Caco-2 (cell line): ENCODE measurements at regions not wholly inside any gene's neighbourhood (a gene's known extent, or its start where the extent isn't known, plus 50 kb on each side); places are given as distances from the start of the nearest gene placed in this dataset.

Experiments
- BruUV-seq: library from RNA; stranded (reverse); fragments of 400-500 nt; replicated peaks from 2 replicates; lab custom pipeline; 2021; lab: Mats Ljungman, UMichigan
- CTCF ChIA-PET: fragments of 300-600 bp; sonication (Branson Sonifier 250); formaldehyde crosslinking; loops from one replicate; lab custom pipeline; 2022; ENCODE audit warnings: antibody characterized with exemption; lab: Charles Lee
- POLR2A ChIA-PET: fragments of 300-600 bp; sonication (Branson Sonifier 250); formaldehyde crosslinking; loops from one replicate; lab custom pipeline; 2022; ENCODE audit warnings: antibody characterized with exemption; lab: Charles Lee
- DNase-seq, 2 experiments: peaks; one replicate each; pipeline versions ENCODE4 v3.0.0 to v3.0.0-alpha.2; 2020 to 2022
- H3K27me3 ChIP-seq: replicated peaks from 2 replicates; pipeline ENCODE4 v1.6.0; 2011; ENCODE audit warnings: low read length; ENCODE audit not compliant: control insufficient read depth, insufficient read depth
- H3K36me3 ChIP-seq: 2 replicates; pipeline ENCODE4 v1.5.1; 2011; ENCODE audit warnings: low read length; ENCODE audit not compliant: control insufficient read depth, insufficient read depth
- H3K4me1 ChIP-seq: fragments of 250-450 bp; sonication (Bioruptor Pico); 2 replicates; pipeline ENCODE4 v1.5.1; 2020; ENCODE audit warnings: mild to moderate bottlenecking
- H3K4me3 ChIP-seq: 2 replicates; pipeline ENCODE4 v1.5.1; 2011; ENCODE audit warnings: low read depth, mild to moderate bottlenecking, control low read depth, low read length
- H3K9me3 ChIP-seq: fragments of 250-450 bp; sonication (Bioruptor Pico); 2 replicates; pipeline ENCODE4 v1.5.1; 2020; ENCODE audit warnings: mild to moderate bottlenecking, moderate library complexity
- H3K27ac Mint-ChIP-seq: one replicate; pipeline ENCODE4 v1.8.0; 2022; ENCODE audit warnings: mixed read lengths; ENCODE audit not compliant: unreplicated experiment
- H3K27me3 Mint-ChIP-seq: one replicate; pipeline ENCODE4 v1.8.0; 2022; ENCODE audit warnings: mixed read lengths; ENCODE audit not compliant: insufficient read depth, unreplicated experiment
- H3K36me3 Mint-ChIP-seq: one replicate; pipeline ENCODE4 v1.8.0; 2022; ENCODE audit warnings: mild to moderate bottlenecking, mixed read lengths; ENCODE audit not compliant: insufficient read depth, unreplicated experiment
- H3K4me1 Mint-ChIP-seq: one replicate; pipeline ENCODE4 v1.8.0; 2022; ENCODE audit warnings: low read depth, mixed read lengths; ENCODE audit not compliant: unreplicated experiment
- H3K4me3 Mint-ChIP-seq: one replicate; pipeline ENCODE4 v1.8.0; 2022; ENCODE audit warnings: mild to moderate bottlenecking, moderate library complexity, mixed read lengths; ENCODE audit not compliant: unreplicated experiment
- H3K9me3 Mint-ChIP-seq: one replicate; pipeline ENCODE4 v1.8.0; 2022; ENCODE audit warnings: mixed read lengths; ENCODE audit not compliant: unreplicated experiment
- intact Hi-C: fragments of 100-400 bp; cut with micrococcal nuclease; formaldehyde crosslinking; loops from one replicate; pipeline ENCODE4 v1.10.0; 2022; ENCODE audit not compliant: unreplicated experiment
- TF ChIP-seq, protein P1 (sequence below), 2 experiments: fragments of 200-600 bp in 1 of 2; IDR thresholded peaks; 1 replicate in 1 of 2; 2 replicates in 1 of 2; pipeline versions ENCODE4 v1.5.1 to v1.8.0; 2011 to 2022; ENCODE audit warnings: antibody characterized with exemption in 1 of 2, control low read depth in 1 of 2, inconsistent platforms in 1 of 2, low read depth in 1 of 2, low read length in 1 of 2, mild to moderate bottlenecking in 1 of 2, moderate library complexity in 1 of 2; ENCODE audit not compliant: insufficient read depth in 1 of 2, severe bottlenecking in 1 of 2, unreplicated experiment in 1 of 2

DNA sequence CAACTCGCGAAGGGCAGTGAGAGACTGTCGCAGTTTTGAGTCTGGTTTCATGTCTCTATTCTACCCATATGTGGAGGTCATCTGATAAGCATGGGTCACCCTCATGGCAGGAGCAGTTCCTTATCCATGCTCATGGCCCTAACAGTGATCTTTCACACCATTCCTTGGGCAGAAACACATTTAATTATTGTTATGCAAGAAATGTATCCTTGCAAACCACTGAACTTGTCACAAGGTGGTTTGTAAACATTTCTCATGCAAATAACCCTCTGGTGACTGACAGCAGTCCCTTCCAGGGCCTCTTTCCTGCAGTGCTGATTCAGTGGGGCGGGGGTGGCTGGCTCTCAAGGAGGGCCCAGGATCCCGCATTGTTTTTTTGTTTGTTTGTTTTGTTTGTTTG is 421.4 kb upstream of the RUNX1 start:
- TF ChIP-seq, protein P1, sequence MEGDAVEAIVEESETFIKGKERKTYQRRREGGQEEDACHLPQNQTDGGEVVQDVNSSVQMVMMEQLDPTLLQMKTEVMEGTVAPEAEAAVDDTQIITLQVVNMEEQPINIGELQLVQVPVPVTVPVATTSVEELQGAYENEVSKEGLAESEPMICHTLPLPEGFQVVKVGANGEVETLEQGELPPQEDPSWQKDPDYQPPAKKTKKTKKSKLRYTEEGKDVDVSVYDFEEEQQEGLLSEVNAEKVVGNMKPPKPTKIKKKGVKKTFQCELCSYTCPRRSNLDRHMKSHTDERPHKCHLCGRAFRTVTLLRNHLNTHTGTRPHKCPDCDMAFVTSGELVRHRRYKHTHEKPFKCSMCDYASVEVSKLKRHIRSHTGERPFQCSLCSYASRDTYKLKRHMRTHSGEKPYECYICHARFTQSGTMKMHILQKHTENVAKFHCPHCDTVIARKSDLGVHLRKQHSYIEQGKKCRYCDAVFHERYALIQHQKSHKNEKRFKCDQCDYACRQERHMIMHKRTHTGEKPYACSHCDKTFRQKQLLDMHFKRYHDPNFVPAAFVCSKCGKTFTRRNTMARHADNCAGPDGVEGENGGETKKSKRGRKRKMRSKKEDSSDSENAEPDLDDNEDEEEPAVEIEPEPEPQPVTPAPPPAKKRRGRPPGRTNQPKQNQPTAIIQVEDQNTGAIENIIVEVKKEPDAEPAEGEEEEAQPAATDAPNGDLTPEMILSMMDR (IDR thresholded peaks at IDR 0.05; ENCODE audit: insufficient read depth in 1 of 2, low read depth in 1 of 2, low read length in 1 of 2, severe bottlenecking in 1 of 2, unreplicated experiment in 1 of 2) = no peak
- peaks cover 7% of the 10 kb centered on the region for H3K4me1 Mint-ChIP-seq
- no peaks in the 10 kb centered on the region for H3K27me3 Mint-ChIP-seq
- H3K4me1 ChIP-seq = no peaks in the 10 kb centered on the region
- H3K36me3 Mint-ChIP-seq = no peaks in the 10 kb centered on the region
- H3K9me3 Mint-ChIP-seq = peaks cover 9% of the 10 kb centered on the region
- no peaks in the 10 kb centered on the region for H3K36me3 ChIP-seq
- no peaks in the 10 kb centered on the region for H3K9me3 ChIP-seq
- BruUV-seq = no TSS peak
- H3K27ac Mint-ChIP-seq = no peak overlapping the region
- ChIA-PET CTCF (no interaction called here), POLR2A (no interaction called here)
- H3K4me3 Mint-ChIP-seq = no peak overlapping the region
- no peaks in the 10 kb centered on the region for H3K27me3 ChIP-seq
- no peak for DNase-seq
- intact Hi-C loops = no loop called here
- no peak overlapping the region for H3K4me3 ChIP-seq

DNA sequence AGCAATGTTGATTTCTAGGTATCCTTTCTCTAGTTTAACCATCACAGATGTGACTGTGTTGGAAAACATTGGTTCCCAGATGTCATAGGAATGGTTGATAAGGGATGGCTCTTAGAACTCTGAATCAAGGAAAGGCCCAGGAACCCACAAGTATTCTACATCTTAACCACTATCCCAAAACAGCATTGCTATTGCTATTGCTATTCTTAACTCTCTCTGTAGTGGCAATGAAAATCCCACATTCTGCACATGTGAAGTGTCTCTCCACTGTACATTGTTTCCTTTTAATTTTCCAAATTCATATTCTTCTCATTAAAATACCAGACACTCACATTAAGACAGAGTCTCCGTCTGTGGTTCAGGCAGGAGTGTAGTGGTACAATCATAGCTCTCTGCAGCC is 420.4 kb upstream of the RUNX1 start:
- ChIA-PET CTCF (no interaction called here), POLR2A (no interaction called here)
- Histone ChIP-seq H3K4me3 (no peak overlapping the region), H3K9me3 (no peaks in the 10 kb centered on the region), H3K36me3 (no peaks in the 10 kb centered on the region), H3K27me3 (no peaks in the 10 kb centered on the region), H3K4me1 (no peaks in the 10 kb centered on the region)
- DNase-seq = no peak
- Mint-ChIP-seq H3K9me3 (peaks cover 9% of the 10 kb centered on the region), H3K36me3 (no peaks in the 10 kb centered on the region), H3K4me1 (peaks cover 7% of the 10 kb centered on the region), H3K27me3 (no peaks in the 10 kb centered on the region), H3K4me3 (no peak overlapping the region), H3K27ac (no peak overlapping the region)
- intact Hi-C loops = no loop called here
- no TSS peak for BruUV-seq
- TF ChIP-seq, protein P1 (IDR thresholded peaks at IDR 0.05; ENCODE audit: insufficient read depth in 1 of 2, low read depth in 1 of 2, low read length in 1 of 2, severe bottlenecking in 1 of 2, unreplicated experiment in 1 of 2) = no peak

DNA sequence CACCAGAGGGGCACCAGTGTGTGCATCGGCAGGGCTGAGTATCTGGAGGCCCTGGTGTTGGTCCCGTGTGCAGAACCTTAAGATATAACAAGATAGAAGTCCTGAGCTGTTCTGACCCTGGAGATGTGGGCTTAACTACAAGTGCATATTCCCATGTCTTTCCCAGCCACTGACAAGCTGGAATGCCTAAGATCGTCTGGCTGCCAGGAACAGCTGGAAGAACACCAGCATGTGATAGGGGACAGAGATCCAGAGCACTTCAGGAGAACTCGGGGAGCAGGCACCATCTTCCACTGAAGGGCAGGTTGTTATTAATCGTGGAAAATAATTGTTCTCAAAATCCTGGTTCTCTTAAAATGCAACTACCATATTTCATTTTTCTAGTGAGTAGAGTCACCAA is 419.9 kb upstream of the RUNX1 start:
- ChIA-PET POLR2A (no interaction called here), CTCF (no interaction called here)
- H3K27me3 Mint-ChIP-seq = no peaks in the 10 kb centered on the region
- Histone ChIP-seq H3K4me1 (no peaks in the 10 kb centered on the region), H3K9me3 (no peaks in the 10 kb centered on the region), H3K27me3 (no peaks in the 10 kb centered on the region), H3K4me3 (no peak overlapping the region), H3K36me3 (no peaks in the 10 kb centered on the region)
- no TSS peak for BruUV-seq
- intact Hi-C loops = no loop called here
- DNase-seq = no peak
- H3K4me3 Mint-ChIP-seq = no peak overlapping the region
- no peak overlapping the region for H3K27ac Mint-ChIP-seq
- H3K36me3 Mint-ChIP-seq = no peaks in the 10 kb centered on the region
- H3K4me1 Mint-ChIP-seq = peaks cover 7% of the 10 kb centered on the region
- H3K9me3 Mint-ChIP-seq = peaks cover 9% of the 10 kb centered on the region
- TF ChIP-seq, protein P1 (IDR thresholded peaks at IDR 0.05; ENCODE audit: insufficient read depth in 1 of 2, low read depth in 1 of 2, low read length in 1 of 2, severe bottlenecking in 1 of 2, unreplicated experiment in 1 of 2) = no peak
